Peyer's patch (tissue), 4 donors: ENCODE measurements at regions not wholly inside any gene's neighbourhood (a gene's known extent, or its start where the extent isn't known, plus 50 kb on each side); places are given as distances from the start of the nearest gene placed in this dataset.

Experiments used
- POLR2A ChIP-seq, 2 donors: fragments of 450-650 bp; IDR thresholded peaks; one replicate each; pipeline ENCODE4 v1.5.1; 2017; ENCODE audit warnings: antibody characterized with exemption in 2 of 2, mild to moderate bottlenecking in 2 of 2, moderate library complexity in 2 of 2
- TF ChIP-seq, protein P1 (sequence below), 6 experiments: fragments of 450-650 bp in 4 of 6; fragments of 200-600 bp in 2 of 6; sonication (generic) in 1 of 6; IDR thresholded peaks; one replicate each; pipeline ENCODE4 v1.5.1; 2017 to 2019; ENCODE audit warnings: antibody characterized with exemption in 6 of 6, mild to moderate bottlenecking in 3 of 6, moderate library complexity in 1 of 6

DNA sequence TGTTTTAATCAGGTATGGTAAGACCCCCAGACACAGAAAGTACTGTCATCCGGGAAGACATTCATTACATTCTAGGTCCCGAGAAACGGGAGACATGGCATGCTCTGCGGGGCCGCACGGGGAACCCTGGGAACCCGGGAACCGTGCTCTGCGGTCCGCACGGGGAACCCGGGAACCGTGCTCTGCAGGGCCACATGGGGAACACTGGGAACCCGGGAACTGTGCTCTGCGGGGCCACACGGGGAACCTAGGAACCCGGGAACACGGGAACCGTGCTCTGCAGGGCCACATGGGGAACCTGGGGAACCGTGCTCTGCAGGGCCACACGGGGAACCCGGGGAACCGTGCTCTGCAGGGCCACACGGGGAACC lies 165.6 kb upstream of the SULF2 start:
- TF ChIP-seq POLR2A (IDR thresholded peaks at IDR 0.05): no peak
- TF ChIP-seq, protein P1, sequence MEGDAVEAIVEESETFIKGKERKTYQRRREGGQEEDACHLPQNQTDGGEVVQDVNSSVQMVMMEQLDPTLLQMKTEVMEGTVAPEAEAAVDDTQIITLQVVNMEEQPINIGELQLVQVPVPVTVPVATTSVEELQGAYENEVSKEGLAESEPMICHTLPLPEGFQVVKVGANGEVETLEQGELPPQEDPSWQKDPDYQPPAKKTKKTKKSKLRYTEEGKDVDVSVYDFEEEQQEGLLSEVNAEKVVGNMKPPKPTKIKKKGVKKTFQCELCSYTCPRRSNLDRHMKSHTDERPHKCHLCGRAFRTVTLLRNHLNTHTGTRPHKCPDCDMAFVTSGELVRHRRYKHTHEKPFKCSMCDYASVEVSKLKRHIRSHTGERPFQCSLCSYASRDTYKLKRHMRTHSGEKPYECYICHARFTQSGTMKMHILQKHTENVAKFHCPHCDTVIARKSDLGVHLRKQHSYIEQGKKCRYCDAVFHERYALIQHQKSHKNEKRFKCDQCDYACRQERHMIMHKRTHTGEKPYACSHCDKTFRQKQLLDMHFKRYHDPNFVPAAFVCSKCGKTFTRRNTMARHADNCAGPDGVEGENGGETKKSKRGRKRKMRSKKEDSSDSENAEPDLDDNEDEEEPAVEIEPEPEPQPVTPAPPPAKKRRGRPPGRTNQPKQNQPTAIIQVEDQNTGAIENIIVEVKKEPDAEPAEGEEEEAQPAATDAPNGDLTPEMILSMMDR (IDR thresholded peaks at IDR 0.05): no peak
